ENCODE measurements at regions not wholly inside any gene's neighbourhood (a gene's known extent, or its start where the extent isn't known, plus 50 kb on each side); places are given as distances from the start of the nearest gene placed in this dataset.
"Not testable (repeated sequence)": the region's sequence is repeated elsewhere in the genome, so short reads cannot be mapped to it uniquely, and the experiment has no call there.

DNA sequence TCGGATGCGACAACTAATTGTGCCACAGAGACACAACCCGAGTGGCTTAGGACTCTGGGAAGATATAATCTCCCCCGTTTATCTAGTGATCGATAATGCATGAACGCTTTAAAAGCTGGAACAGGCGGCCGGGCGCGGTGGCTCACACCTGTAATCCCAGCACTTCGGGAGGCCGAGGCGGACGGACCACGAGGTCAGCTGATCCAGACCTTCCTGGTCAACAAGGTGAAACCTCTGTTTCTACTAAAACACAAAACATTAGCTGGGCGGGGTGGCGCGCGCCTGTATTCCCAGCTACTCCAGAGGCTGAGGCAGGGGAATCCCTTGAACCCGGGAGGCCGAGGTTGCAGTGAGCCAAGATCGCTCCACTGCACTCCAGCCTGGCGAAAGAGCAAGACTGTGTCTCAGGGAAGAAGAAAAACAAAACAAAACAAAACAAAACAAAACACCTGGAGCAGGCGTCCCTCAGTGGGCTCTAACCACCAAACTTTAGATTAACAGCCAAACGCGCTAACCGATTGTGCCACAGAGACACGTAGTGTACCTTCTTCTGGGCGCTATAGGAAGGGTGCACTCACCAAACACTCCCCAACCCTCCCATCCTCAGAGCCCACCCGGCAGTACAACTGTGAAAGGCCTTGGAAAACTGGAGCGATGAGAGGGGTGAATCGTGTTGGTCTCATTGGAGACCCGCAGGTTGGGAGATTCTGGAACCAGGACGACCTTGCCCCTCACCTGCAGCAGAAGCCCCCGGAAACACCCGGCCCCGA, 53.3 kb upstream of the PPIAL4F start:
- not testable (repeated sequence) for H3K27me3 ChIP-seq (ENCODE audit: control insufficient read depth, insufficient read depth, low read length)

More for the DNA sequence above, 53.3 kb upstream of the PPIAL4F start:
- H3K4me3 ChIP-seq (ENCODE audit: low read length); H3K4me1 ChIP-seq (ENCODE audit: control insufficient read depth, insufficient read depth, low read length); H3K9me3 ChIP-seq (ENCODE audit: control insufficient read depth, insufficient read depth, low read length); H3K36me3 ChIP-seq (ENCODE audit: control insufficient read depth, insufficient read depth, low read length); H3K27ac ChIP-seq (ENCODE audit: low read length); DNase-seq (ENCODE audit: low read depth, low spot score): not testable (repeated sequence)
- no CpG with 5 or more reads among the region's 37 CpGs for WGBS (ENCODE audit: insufficient coverage, insufficient read length)
